H1 (cell line): ENCODE measurements at regions not wholly inside any gene's neighbourhood (a gene's known extent, or its start where the extent isn't known, plus 50 kb on each side); places are given as distances from the start of the nearest gene placed in this dataset.

Experiments
- ASH2L ChIP-seq: fragments of 200-600, 300-600 bp; sonication (generic); IDR thresholded peaks from one replicate; pipeline ENCODE4 v1.7.1; 2017; ENCODE audit warnings: low read length
- ATF2 ChIP-seq: IDR thresholded peaks from 2 replicates; pipeline ENCODE4 v1.6.1; 2012; ENCODE audit warnings: low read length, inconsistent platforms
- ATF3 ChIP-seq: IDR thresholded peaks from 2 replicates; pipeline ENCODE4 v1.6.1; 2011; ENCODE audit warnings: low read depth, mild to moderate bottlenecking, low read length; ENCODE audit not compliant: insufficient read depth
- BACH1 ChIP-seq: IDR thresholded peaks from 2 replicates; pipeline ENCODE4 v1.6.1; 2012; ENCODE audit warnings: low read length, improper control_type of control experiment
- BCL11A ChIP-seq, 2 experiments: IDR thresholded peaks; one replicate each; pipeline ENCODE4 v1.6.1; 2011; ENCODE audit warnings: low read depth in 2 of 2, low read length in 2 of 2, mild to moderate bottlenecking in 2 of 2
- BRCA1 ChIP-seq: IDR thresholded peaks from 2 replicates; pipeline ENCODE4 v1.6.1; 2012; ENCODE audit warnings: low read depth, low read length, improper control_type of control experiment
- CTCF ChIP-seq, 3 experiments: IDR thresholded peaks; 1 replicate in 2 of 3; 2 replicates in 1 of 3; pipeline versions ENCODE4 v1.5.1 to v1.6.1; 2011; ENCODE audit warnings: low read length in 3 of 3, mild to moderate bottlenecking in 3 of 3, inconsistent platforms in 2 of 3, low read depth in 1 of 3, moderate library complexity in 1 of 3; ENCODE audit not compliant: insufficient read depth in 1 of 3; ENCODE audit errors: control extremely low read depth in 1 of 3
- EP300 ChIP-seq, 2 experiments: IDR thresholded peaks; 1 replicate in 1 of 2; 2 replicates in 1 of 2; pipeline ENCODE4 v1.6.1; 2011 to 2012; ENCODE audit warnings: low read depth in 2 of 2, low read length in 2 of 2, mild to moderate bottlenecking in 2 of 2, borderline replicate concordance in 1 of 2, inconsistent platforms in 1 of 2, moderate library complexity in 1 of 2
- KDM1A ChIP-seq: fragments of 200-600, 300-600 bp; sonication (generic); IDR thresholded peaks from 2 replicates; pipeline ENCODE4 v1.7.1; 2016; ENCODE audit warnings: mild to moderate bottlenecking, low read length, borderline replicate concordance
- MAFK ChIP-seq: IDR thresholded peaks from 2 replicates; pipeline ENCODE4 v1.6.1; 2012; ENCODE audit warnings: low read depth, mild to moderate bottlenecking, improper control_type of control experiment, low read length
- POLR2A ChIP-seq, 2 experiments: IDR thresholded peaks; 1 replicate in 1 of 2; 2 replicates in 1 of 2; pipeline ENCODE4 v1.6.1; 2011; ENCODE audit warnings: low read depth in 2 of 2, low read length in 2 of 2, mild to moderate bottlenecking in 2 of 2; ENCODE audit errors: control extremely low read depth in 1 of 2
- SP4 ChIP-seq: IDR thresholded peaks from 2 replicates; pipeline ENCODE4 v1.6.1; 2012; ENCODE audit warnings: low read length, inconsistent platforms
- TBP ChIP-seq: IDR thresholded peaks from 2 replicates; pipeline ENCODE4 v1.6.1; 2011; ENCODE audit warnings: low read depth, low read length, improper control_type of control experiment

GRCh38 chr3:163490119-163490518 lies 1588.2 kb downstream of the SI start (continued):
- no peak for TF ChIP-seq ATF2
- TF ChIP-seq ATF3 = 0 out of 2 replicates have a peak, but pooled peaks have one; percentile 15
- no peak for TF ChIP-seq BCL11A (IDR thresholded peaks at IDR 0.05; ENCODE audit: low read depth in 2 of 2, low read length in 2 of 2)
- no peak for TF ChIP-seq BRCA1
- TF ChIP-seq KDM1A = no peak
- TF ChIP-seq SP4 = no peak
- TF ChIP-seq ASH2L = no peak
- peak; percentile 81; the same call in 1 of the 2 replicates for TF ChIP-seq MAFK
- TF ChIP-seq EP300 (IDR thresholded peaks at IDR 0.05; ENCODE audit: borderline replicate concordance in 1 of 2, low read depth in 2 of 2, low read length in 2 of 2) = no peak
- TF ChIP-seq BACH1 = no peak
- TF ChIP-seq CTCF (IDR thresholded peaks at IDR 0.05; ENCODE audit: control extremely low read depth in 1 of 3, insufficient read depth in 1 of 3, low read depth in 1 of 3, low read length in 3 of 3) = peak; percentile 90 to 95 (median 94)
- TF ChIP-seq POLR2A (IDR thresholded peaks at IDR 0.05; ENCODE audit: control extremely low read depth in 1 of 2, low read depth in 2 of 2, low read length in 2 of 2) = no peak
- no peak for TF ChIP-seq TBP
